Liver (tissue), 8 donors: ENCODE measurements at regions not wholly inside any gene's neighbourhood (a gene's known extent, or its start where the extent isn't known, plus 50 kb on each side); places are given as distances from the start of the nearest gene placed in this dataset.

Source experiments
- DNase-seq: peaks from one replicate; pipeline ENCODE4 v3.0.0-alpha.2; 2017; ENCODE audit warnings: low spot score
- H3K27ac ChIP-seq, 2 donors: one replicate each; pipeline ENCODE4 v1.7.0; 2013; ENCODE audit warnings: inconsistent platforms in 2 of 2, low read length in 2 of 2, control low read depth in 1 of 2, low read depth in 1 of 2, mild to moderate bottlenecking in 1 of 2
- H3K27me3 ChIP-seq, 4 donors: one replicate each; pipeline versions ENCODE4 v1.6.1 to v1.7.0; 2013; ENCODE audit warnings: low read length in 3 of 4, inconsistent platforms in 1 of 4, mild to moderate bottlenecking in 1 of 4, moderate library complexity in 1 of 4; ENCODE audit not compliant: control insufficient read depth in 4 of 4, insufficient read depth in 4 of 4
- H3K36me3 ChIP-seq, 4 donors: one replicate each; pipeline versions ENCODE4 v1.6.1 to v1.7.0; 2013; ENCODE audit warnings: low read length in 3 of 4, mild to moderate bottlenecking in 3 of 4, low read depth in 1 of 4, moderate library complexity in 1 of 4; ENCODE audit not compliant: control insufficient read depth in 4 of 4, insufficient read depth in 3 of 4
- H3K4me1 ChIP-seq, 4 donors: one replicate each; pipeline versions ENCODE4 v1.6.1 to v1.7.0; 2013; ENCODE audit warnings: low read length in 3 of 4, mild to moderate bottlenecking in 3 of 4, moderate library complexity in 1 of 4; ENCODE audit not compliant: control insufficient read depth in 4 of 4, insufficient read depth in 4 of 4
- H3K4me3 ChIP-seq, 3 donors: one replicate each; pipeline versions ENCODE4 v1.6.1 to v1.7.0; 2013; ENCODE audit warnings: low read length in 3 of 3, control low read depth in 1 of 3, low read depth in 1 of 3, mild to moderate bottlenecking in 1 of 3
- H3K9ac ChIP-seq, 2 donors: one replicate each; pipeline ENCODE4 v1.7.0; 2013; ENCODE audit warnings: low read length in 2 of 2, mild to moderate bottlenecking in 2 of 2, moderate library complexity in 2 of 2, control low read depth in 1 of 2, low read depth in 1 of 2
- H3K9me3 ChIP-seq, 4 donors: one replicate each; pipeline versions ENCODE4 v1.6.1 to v1.7.0; 2013; ENCODE audit warnings: low read length in 3 of 4; ENCODE audit not compliant: control insufficient read depth in 4 of 4
- EGR1 ChIP-seq, 2 donors: IDR thresholded peaks; 2 replicates each; pipeline ENCODE4 v1.6.1; 2016 to 2018; ENCODE audit warnings: antibody characterized with exemption in 2 of 2, low read depth in 2 of 2
- FOXA1 ChIP-seq: IDR thresholded peaks from 2 replicates; pipeline ENCODE4 v1.6.1; 2016; ENCODE audit warnings: antibody characterized with exemption
- FOXA2 ChIP-seq: IDR thresholded peaks from 2 replicates; pipeline ENCODE4 v1.6.1; 2016; ENCODE audit warnings: antibody characterized with exemption
- GABPA ChIP-seq, 2 donors: IDR thresholded peaks in 1 of 2; conservative IDR thresholded peaks in 1 of 2; 2 replicates each; pipeline ENCODE4 v1.6.1; 2016; ENCODE audit warnings: antibody characterized with exemption in 2 of 2, mild to moderate bottlenecking in 1 of 2, moderate library complexity in 1 of 2
- HNF4G ChIP-seq: IDR thresholded peaks from 2 replicates; pipeline ENCODE4 v1.6.1; 2016; ENCODE audit warnings: antibody characterized with exemption
- JUND ChIP-seq, 2 donors: IDR thresholded peaks; 2 replicates each; pipeline ENCODE4 v1.6.1; 2016; ENCODE audit warnings: antibody characterized with exemption in 2 of 2
- NR2F2 ChIP-seq: IDR thresholded peaks from 2 replicates; pipeline ENCODE4 v1.6.1; 2016; ENCODE audit warnings: antibody characterized with exemption
- RXRA ChIP-seq, 2 donors: IDR thresholded peaks; 2 replicates each; pipeline ENCODE4 v1.6.1; 2017 to 2018; ENCODE audit warnings: antibody characterized with exemption in 2 of 2, mild to moderate bottlenecking in 1 of 2
- SP1 ChIP-seq: IDR thresholded peaks from 2 replicates; pipeline ENCODE4 v1.6.1; 2018; ENCODE audit warnings: antibody characterized with exemption, mild to moderate bottlenecking
- TAF1 ChIP-seq: conservative IDR thresholded peaks from 2 replicates; pipeline ENCODE4 v1.6.1; 2016; ENCODE audit warnings: antibody characterized with exemption, mild to moderate bottlenecking
- YY1 ChIP-seq: IDR thresholded peaks from 2 replicates; pipeline ENCODE4 v1.6.1; 2016; ENCODE audit warnings: antibody characterized with exemption, mild to moderate bottlenecking
- WGBS: extraction: QIAGEN DNeasy Blood & Tissue Kit; methylation state at CpG from one replicate; pipeline ENCODE4 v1.1.7; 2013; 5-methylcytosine and 5-hydroxymethylcytosine counted together
- TF ChIP-seq, protein P1 (sequence below): IDR thresholded peaks from 2 replicates; pipeline ENCODE4 v1.6.1; 2016; ENCODE audit warnings: antibody characterized with exemption
- TF ChIP-seq, protein P2 (sequence below): fragments of 150-350 bp; IDR thresholded peaks from 2 replicates; pipeline ENCODE4 v1.5.1; 2017; ENCODE audit warnings: improper control_type of control experiment, low read depth, low read length; ENCODE audit not compliant: missing input control
- TF ChIP-seq, protein P3 (sequence below): IDR thresholded peaks from 2 replicates; pipeline ENCODE4 v1.6.1; 2016; ENCODE audit warnings: antibody characterized with exemption
- TF ChIP-seq, protein P4 (sequence below): IDR thresholded peaks from 2 replicates; pipeline ENCODE4 v1.6.1; 2016; ENCODE audit warnings: antibody characterized with exemption, mild to moderate bottlenecking
- TF ChIP-seq, protein P5 (sequence below): IDR thresholded peaks from 2 replicates; pipeline ENCODE4 v1.6.1; 2016; ENCODE audit warnings: antibody characterized with exemption
- donor health status: healthy.
- donor health status: healthy.
- donor health status: healthy.
- donor health status: healthy.
- donor health status: healthy.

DNA sequence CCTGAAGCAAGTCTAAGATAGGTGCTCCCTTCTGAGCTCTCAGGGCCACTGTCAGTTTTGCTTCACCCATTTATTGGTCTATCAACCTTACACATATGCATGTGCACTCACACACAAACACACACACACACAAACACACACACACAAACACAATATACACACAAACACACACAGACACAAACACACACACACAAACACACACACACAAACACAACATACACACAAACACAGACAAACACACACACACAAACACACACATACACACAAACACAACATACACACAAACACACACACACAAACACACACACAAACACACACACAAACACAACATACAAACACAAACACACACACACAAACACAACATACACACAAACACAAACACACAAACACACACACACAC, 181.6 kb upstream of the KLHL29 start:
- Histone ChIP-seq H3K27me3 (no peaks in the 10 kb centered on the region), H3K36me3 (no peaks in the 10 kb centered on the region), H3K27ac (no peak overlapping the region), H3K9me3 (no peaks in the 10 kb centered on the region), H3K4me1 (peaks cover 4 to 63% (median 42%) of the 10 kb centered on the region in 4 donors), H3K9ac (no peak overlapping the region), H3K4me3 (no peak overlapping the region)
- TF ChIP-seq, protein P1, sequence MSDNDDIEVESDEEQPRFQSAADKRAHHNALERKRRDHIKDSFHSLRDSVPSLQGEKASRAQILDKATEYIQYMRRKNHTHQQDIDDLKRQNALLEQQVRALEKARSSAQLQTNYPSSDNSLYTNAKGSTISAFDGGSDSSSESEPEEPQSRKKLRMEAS, result no peak
- TF ChIP-seq JUND (IDR thresholded peaks at IDR 0.05) (no peak), HNF4G (no peak), YY1 (no peak), TAF1 (no peak)
- TF ChIP-seq, protein P2, sequence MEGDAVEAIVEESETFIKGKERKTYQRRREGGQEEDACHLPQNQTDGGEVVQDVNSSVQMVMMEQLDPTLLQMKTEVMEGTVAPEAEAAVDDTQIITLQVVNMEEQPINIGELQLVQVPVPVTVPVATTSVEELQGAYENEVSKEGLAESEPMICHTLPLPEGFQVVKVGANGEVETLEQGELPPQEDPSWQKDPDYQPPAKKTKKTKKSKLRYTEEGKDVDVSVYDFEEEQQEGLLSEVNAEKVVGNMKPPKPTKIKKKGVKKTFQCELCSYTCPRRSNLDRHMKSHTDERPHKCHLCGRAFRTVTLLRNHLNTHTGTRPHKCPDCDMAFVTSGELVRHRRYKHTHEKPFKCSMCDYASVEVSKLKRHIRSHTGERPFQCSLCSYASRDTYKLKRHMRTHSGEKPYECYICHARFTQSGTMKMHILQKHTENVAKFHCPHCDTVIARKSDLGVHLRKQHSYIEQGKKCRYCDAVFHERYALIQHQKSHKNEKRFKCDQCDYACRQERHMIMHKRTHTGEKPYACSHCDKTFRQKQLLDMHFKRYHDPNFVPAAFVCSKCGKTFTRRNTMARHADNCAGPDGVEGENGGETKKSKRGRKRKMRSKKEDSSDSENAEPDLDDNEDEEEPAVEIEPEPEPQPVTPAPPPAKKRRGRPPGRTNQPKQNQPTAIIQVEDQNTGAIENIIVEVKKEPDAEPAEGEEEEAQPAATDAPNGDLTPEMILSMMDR, result no peak
- TF ChIP-seq, protein P3, sequence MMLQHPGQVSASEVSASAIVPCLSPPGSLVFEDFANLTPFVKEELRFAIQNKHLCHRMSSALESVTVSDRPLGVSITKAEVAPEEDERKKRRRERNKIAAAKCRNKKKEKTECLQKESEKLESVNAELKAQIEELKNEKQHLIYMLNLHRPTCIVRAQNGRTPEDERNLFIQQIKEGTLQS, result no peak
- DNase-seq, result no peak

DNA sequence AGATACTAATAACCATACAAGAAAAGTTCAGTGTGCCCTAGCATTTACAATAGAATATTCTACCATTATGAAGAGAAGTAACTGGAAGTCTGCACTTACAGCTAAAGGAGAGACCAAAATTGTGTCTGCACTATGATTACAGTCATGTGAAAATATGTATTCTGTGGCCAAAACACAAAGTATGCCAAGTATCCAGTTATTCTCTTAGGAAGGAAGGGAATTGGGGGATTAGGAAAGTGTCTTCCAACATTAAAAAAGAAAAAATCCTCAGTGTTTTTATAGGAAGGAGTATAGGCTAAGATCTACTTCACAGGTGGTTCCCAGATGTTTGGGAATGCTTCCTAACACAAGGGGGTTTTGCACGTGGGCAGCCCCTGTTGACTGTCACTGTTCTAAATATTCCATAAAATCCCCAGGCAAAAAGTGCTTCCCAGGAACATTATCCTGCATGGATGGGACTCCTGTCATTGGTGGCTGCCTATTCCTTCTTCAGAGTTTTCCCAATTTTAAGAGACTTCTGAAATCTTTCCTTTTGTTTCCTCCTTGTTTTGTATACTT, 180.2 kb upstream of the KLHL29 start:
- H3K9me3 ChIP-seq, result no peaks in the 10 kb centered on the region
- no peak overlapping the region for H3K9ac ChIP-seq
- 79% methylated on average over 1 of the region's 1 CpG for WGBS
- DNase-seq, result no peak
- no peak overlapping the region for H3K27ac ChIP-seq
- TF ChIP-seq FOXA1, result no peak
- TF ChIP-seq NR2F2, result no peak
- TF ChIP-seq, protein P4, sequence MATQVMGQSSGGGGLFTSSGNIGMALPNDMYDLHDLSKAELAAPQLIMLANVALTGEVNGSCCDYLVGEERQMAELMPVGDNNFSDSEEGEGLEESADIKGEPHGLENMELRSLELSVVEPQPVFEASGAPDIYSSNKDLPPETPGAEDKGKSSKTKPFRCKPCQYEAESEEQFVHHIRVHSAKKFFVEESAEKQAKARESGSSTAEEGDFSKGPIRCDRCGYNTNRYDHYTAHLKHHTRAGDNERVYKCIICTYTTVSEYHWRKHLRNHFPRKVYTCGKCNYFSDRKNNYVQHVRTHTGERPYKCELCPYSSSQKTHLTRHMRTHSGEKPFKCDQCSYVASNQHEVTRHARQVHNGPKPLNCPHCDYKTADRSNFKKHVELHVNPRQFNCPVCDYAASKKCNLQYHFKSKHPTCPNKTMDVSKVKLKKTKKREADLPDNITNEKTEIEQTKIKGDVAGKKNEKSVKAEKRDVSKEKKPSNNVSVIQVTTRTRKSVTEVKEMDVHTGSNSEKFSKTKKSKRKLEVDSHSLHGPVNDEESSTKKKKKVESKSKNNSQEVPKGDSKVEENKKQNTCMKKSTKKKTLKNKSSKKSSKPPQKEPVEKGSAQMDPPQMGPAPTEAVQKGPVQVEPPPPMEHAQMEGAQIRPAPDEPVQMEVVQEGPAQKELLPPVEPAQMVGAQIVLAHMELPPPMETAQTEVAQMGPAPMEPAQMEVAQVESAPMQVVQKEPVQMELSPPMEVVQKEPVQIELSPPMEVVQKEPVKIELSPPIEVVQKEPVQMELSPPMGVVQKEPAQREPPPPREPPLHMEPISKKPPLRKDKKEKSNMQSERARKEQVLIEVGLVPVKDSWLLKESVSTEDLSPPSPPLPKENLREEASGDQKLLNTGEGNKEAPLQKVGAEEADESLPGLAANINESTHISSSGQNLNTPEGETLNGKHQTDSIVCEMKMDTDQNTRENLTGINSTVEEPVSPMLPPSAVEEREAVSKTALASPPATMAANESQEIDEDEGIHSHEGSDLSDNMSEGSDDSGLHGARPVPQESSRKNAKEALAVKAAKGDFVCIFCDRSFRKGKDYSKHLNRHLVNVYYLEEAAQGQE, result no peak
- no peak for TF ChIP-seq SP1
- TF ChIP-seq FOXA2, result no peak
- TF ChIP-seq RXRA (IDR thresholded peaks at IDR 0.05), result no peak
- no peak for TF ChIP-seq EGR1 (IDR thresholded peaks at IDR 0.05; ENCODE audit: low read depth in 2 of 2)
- TF ChIP-seq, protein P3, result no peak
- no peak for TF ChIP-seq YY1
- TF ChIP-seq, protein P2, result no peak
- TF ChIP-seq, protein P5, sequence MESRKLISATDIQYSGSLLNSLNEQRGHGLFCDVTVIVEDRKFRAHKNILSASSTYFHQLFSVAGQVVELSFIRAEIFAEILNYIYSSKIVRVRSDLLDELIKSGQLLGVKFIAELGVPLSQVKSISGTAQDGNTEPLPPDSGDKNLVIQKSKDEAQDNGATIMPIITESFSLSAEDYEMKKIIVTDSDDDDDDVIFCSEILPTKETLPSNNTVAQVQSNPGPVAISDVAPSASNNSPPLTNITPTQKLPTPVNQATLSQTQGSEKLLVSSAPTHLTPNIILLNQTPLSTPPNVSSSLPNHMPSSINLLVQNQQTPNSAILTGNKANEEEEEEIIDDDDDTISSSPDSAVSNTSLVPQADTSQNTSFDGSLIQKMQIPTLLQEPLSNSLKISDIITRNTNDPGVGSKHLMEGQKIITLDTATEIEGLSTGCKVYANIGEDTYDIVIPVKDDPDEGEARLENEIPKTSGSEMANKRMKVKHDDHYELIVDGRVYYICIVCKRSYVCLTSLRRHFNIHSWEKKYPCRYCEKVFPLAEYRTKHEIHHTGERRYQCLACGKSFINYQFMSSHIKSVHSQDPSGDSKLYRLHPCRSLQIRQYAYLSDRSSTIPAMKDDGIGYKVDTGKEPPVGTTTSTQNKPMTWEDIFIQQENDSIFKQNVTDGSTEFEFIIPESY, result no peak
- TF ChIP-seq TAF1, result no peak
- TF ChIP-seq GABPA (IDR thresholded peaks at IDR 0.05 in 1 of 2, conservative IDR thresholded peaks at IDR 0.05 in 1 of 2), result no peak
- TF ChIP-seq JUND (IDR thresholded peaks at IDR 0.05), result no peak
- H3K27me3 ChIP-seq, result no peaks in the 10 kb centered on the region
- H3K36me3 ChIP-seq, result no peaks in the 10 kb centered on the region
- no peak overlapping the region for H3K4me3 ChIP-seq
- H3K4me1 ChIP-seq, result peaks cover 4 to 68% (median 42%) of the 10 kb centered on the region in 4 donors
